ENCODE measurements at regions not wholly inside any gene's neighbourhood (a gene's known extent, or its start where the extent isn't known, plus 50 kb on each side); places are given as distances from the start of the nearest gene placed in this dataset.
"Not testable (repeated sequence)": the region's sequence is repeated elsewhere in the genome, so short reads cannot be mapped to it uniquely, and the experiment has no call there.

- H3K14ac ChIP-seq (ENCODE audit: low read length in 2 of 2); H3K27me3 ChIP-seq (ENCODE audit: control insufficient read depth in 1 of 2, insufficient read depth in 1 of 2, low read length in 2 of 2); H3K18ac ChIP-seq (ENCODE audit: low read depth in 1 of 2, low read length in 2 of 2); H2BK120ac ChIP-seq (ENCODE audit: low read depth, low read length); H3K4me1 ChIP-seq (ENCODE audit: control insufficient read depth, insufficient read depth, low read depth, low read length); H2BK5ac ChIP-seq (ENCODE audit: low read depth, low read length, poor library complexity, severe bottlenecking); H2AK5ac ChIP-seq (ENCODE audit: low read length, severe bottlenecking); H3K23ac ChIP-seq (ENCODE audit: low read length in 2 of 2); H2BK12ac ChIP-seq (ENCODE audit: low read length in 2 of 2); H3K4me3 ChIP-seq (ENCODE audit: insufficient read depth in 1 of 2, low read depth in 1 of 2, low read length in 2 of 2); H3K4ac ChIP-seq (ENCODE audit: low read depth in 1 of 2, low read length in 2 of 2); H2BK15ac ChIP-seq (ENCODE audit: low read depth, poor library complexity, severe bottlenecking); H4K8ac ChIP-seq (ENCODE audit: low read length); H2AFZ ChIP-seq (ENCODE audit: low read depth, low read length); H4K91ac ChIP-seq (ENCODE audit: low read length); DNase-seq; H3K27ac ChIP-seq (ENCODE audit: low read length, poor library complexity, severe bottlenecking); H3K4me2 ChIP-seq (ENCODE audit: low read length, poor library complexity, severe bottlenecking); H3K36me3 ChIP-seq (ENCODE audit: control insufficient read depth in 1 of 2, insufficient read depth in 2 of 2, low read depth in 1 of 2, low read length in 2 of 2); H3K9ac ChIP-seq (ENCODE audit: low read length); H3K79me1 ChIP-seq (replicated peaks; ENCODE audit: low read length, poor library complexity, severe bottlenecking): not testable (repeated sequence)
- WGBS = 81% methylated on average over 5 of the region's 5 CpGs
- H3K9me3 ChIP-seq (ENCODE audit: control insufficient read depth, low read length) = peaks cover 21% of the 10 kb centered on the region
Measured at GRCh38 chr12:33920460-33920859, 101.8 kb upstream of the ALG10 start.

DNA sequence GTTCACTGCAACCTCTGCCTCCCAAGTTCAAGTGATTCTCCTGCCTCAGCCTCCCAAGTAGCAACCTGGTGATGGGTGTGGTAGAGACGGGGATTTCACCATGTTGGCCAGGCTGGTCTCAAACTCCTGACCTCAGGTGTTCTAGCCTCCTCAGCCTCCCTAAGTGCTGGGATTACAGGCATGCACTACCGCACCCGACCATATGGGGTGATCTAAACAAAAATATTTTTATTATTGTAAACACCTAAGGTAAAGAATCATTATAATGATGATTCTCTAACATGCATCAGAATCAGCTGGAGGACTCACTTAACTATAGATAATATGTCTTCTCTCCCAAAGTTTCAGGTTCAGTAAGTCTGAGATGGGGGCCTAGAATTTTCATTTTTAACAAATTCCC is 96.2 kb upstream of the ALG10 start:
- no peak for DNase-seq
- Histone ChIP-seq H4K8ac (ENCODE audit: low read length) (no peak overlapping the region), H4K91ac (ENCODE audit: low read length) (no peak overlapping the region), H3K14ac (ENCODE audit: low read length in 2 of 2) (no peak overlapping the region), H3K27ac (ENCODE audit: low read length, poor library complexity, severe bottlenecking) (no peak overlapping the region), H3K9ac (ENCODE audit: low read length) (no peak overlapping the region), H3K4ac (ENCODE audit: low read depth in 1 of 2, low read length in 2 of 2) (no peak overlapping the region), H2BK12ac (ENCODE audit: low read length in 2 of 2) (no peak overlapping the region), H3K23ac (ENCODE audit: low read length in 2 of 2) (no peak overlapping the region), H2BK15ac (ENCODE audit: low read depth, poor library complexity, severe bottlenecking) (no peak overlapping the region), H3K4me2 (ENCODE audit: low read length, poor library complexity, severe bottlenecking) (no peak overlapping the region), H3K4me3 (ENCODE audit: insufficient read depth in 1 of 2, low read depth in 1 of 2, low read length in 2 of 2) (no peak overlapping the region), H3K4me1 (ENCODE audit: control insufficient read depth, insufficient read depth, low read depth, low read length) (no peaks in the 10 kb centered on the region), H3K79me1 (replicated peaks; ENCODE audit: low read length, poor library complexity, severe bottlenecking) (no peaks in the 10 kb centered on the region), H2BK5ac (ENCODE audit: low read depth, low read length, poor library complexity, severe bottlenecking) (no peak overlapping the region), H2AFZ (ENCODE audit: low read depth, low read length) (no peak overlapping the region), H2BK120ac (ENCODE audit: low read depth, low read length) (no peak overlapping the region), H3K18ac (ENCODE audit: low read depth in 1 of 2, low read length in 2 of 2) (no peak overlapping the region), H3K9me3 (ENCODE audit: control insufficient read depth, low read length) (peaks cover 20% of the 10 kb centered on the region), H3K27me3 (ENCODE audit: control insufficient read depth in 1 of 2, insufficient read depth in 1 of 2, low read length in 2 of 2) (no peaks in the 10 kb centered on the region), H3K36me3 (ENCODE audit: control insufficient read depth in 1 of 2, insufficient read depth in 2 of 2, low read depth in 1 of 2, low read length in 2 of 2) (no peaks in the 10 kb centered on the region), H2AK5ac (ENCODE audit: low read length, severe bottlenecking) (no peak overlapping the region)
- WGBS = 80% methylated on average over 1 of the region's 3 CpGs

GRCh38 chr12:33937669-33938068 is 84.6 kb upstream of the ALG10 start:
- not testable (repeated sequence) for H3K36me3 ChIP-seq (ENCODE audit: control insufficient read depth in 1 of 2, insufficient read depth in 2 of 2, low read depth in 1 of 2, low read length in 2 of 2)

DNA sequence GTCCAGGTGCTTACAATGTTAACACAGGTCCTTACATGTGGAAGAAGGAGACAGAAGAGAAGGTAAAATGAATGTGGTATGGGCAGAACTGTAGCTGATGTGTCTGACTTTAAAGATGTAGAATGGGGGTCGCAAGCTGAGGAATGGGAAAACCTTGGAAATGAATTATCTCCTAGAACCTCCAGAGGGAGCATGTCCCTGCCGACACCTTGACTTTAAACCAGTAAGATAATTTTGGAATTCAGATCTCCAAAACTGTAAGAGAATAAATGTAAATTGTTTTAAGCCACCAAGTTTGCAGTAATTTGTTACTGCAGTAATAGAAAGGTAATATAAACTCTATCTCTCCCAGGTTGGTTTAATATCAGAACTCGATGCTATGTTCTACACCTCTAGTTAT is 80.1 kb upstream of the ALG10 start:
- no peak overlapping the region for H3K4ac ChIP-seq (ENCODE audit: low read depth in 1 of 2, low read length in 2 of 2)

More at GRCh38 chr12:33937669-33938068, 84.6 kb upstream of the ALG10 start:
- H3K18ac ChIP-seq (ENCODE audit: low read depth in 1 of 2, low read length in 2 of 2); H2BK120ac ChIP-seq (ENCODE audit: low read depth, low read length); H2BK12ac ChIP-seq (ENCODE audit: low read length in 2 of 2); H3K4me1 ChIP-seq (ENCODE audit: control insufficient read depth, insufficient read depth, low read depth, low read length); H4K91ac ChIP-seq (ENCODE audit: low read length); H3K14ac ChIP-seq (ENCODE audit: low read length in 2 of 2); H2AFZ ChIP-seq (ENCODE audit: low read depth, low read length); H3K23ac ChIP-seq (ENCODE audit: low read length in 2 of 2); H3K4me2 ChIP-seq (ENCODE audit: low read length, poor library complexity, severe bottlenecking); H2BK5ac ChIP-seq (ENCODE audit: low read depth, low read length, poor library complexity, severe bottlenecking); H3K4me3 ChIP-seq (ENCODE audit: insufficient read depth in 1 of 2, low read depth in 1 of 2, low read length in 2 of 2); H3K27me3 ChIP-seq (ENCODE audit: control insufficient read depth in 1 of 2, insufficient read depth in 1 of 2, low read length in 2 of 2); DNase-seq; H2BK15ac ChIP-seq (ENCODE audit: low read depth, poor library complexity, severe bottlenecking); H3K9me3 ChIP-seq (ENCODE audit: control insufficient read depth, low read length); H3K79me1 ChIP-seq (replicated peaks; ENCODE audit: low read length, poor library complexity, severe bottlenecking); H4K8ac ChIP-seq (ENCODE audit: low read length); H2AK5ac ChIP-seq (ENCODE audit: low read length, severe bottlenecking); H3K9ac ChIP-seq (ENCODE audit: low read length); H3K27ac ChIP-seq (ENCODE audit: low read length, poor library complexity, severe bottlenecking); H3K4ac ChIP-seq (ENCODE audit: low read depth in 1 of 2, low read length in 2 of 2): not testable (repeated sequence)
- no CpG with 5 or more reads among the region's 1 CpG for WGBS

More for the DNA sequence above, 80.1 kb upstream of the ALG10 start:
- Histone ChIP-seq H3K27me3 (ENCODE audit: control insufficient read depth in 1 of 2, insufficient read depth in 1 of 2, low read length in 2 of 2) (no peaks in the 10 kb centered on the region), H3K18ac (ENCODE audit: low read depth in 1 of 2, low read length in 2 of 2) (no peak overlapping the region), H3K4me3 (ENCODE audit: insufficient read depth in 1 of 2, low read depth in 1 of 2, low read length in 2 of 2) (no peak overlapping the region), H3K4me2 (ENCODE audit: low read length, poor library complexity, severe bottlenecking) (no peak overlapping the region), H3K79me1 (replicated peaks; ENCODE audit: low read length, poor library complexity, severe bottlenecking) (no peaks in the 10 kb centered on the region), H3K9me3 (ENCODE audit: control insufficient read depth, low read length) (peaks cover 7% of the 10 kb centered on the region), H3K36me3 (ENCODE audit: control insufficient read depth in 1 of 2, insufficient read depth in 2 of 2, low read depth in 1 of 2, low read length in 2 of 2) (no peaks in the 10 kb centered on the region), H3K23ac (ENCODE audit: low read length in 2 of 2) (no peak overlapping the region), H4K91ac (ENCODE audit: low read length) (no peak overlapping the region), H2AK5ac (ENCODE audit: low read length, severe bottlenecking) (no peak overlapping the region), H4K8ac (ENCODE audit: low read length) (no peak overlapping the region), H3K9ac (ENCODE audit: low read length) (no peak overlapping the region), H2BK5ac (ENCODE audit: low read depth, low read length, poor library complexity, severe bottlenecking) (no peak overlapping the region), H3K4me1 (ENCODE audit: control insufficient read depth, insufficient read depth, low read depth, low read length) (no peaks in the 10 kb centered on the region), H2BK120ac (ENCODE audit: low read depth, low read length) (no peak overlapping the region), H3K14ac (ENCODE audit: low read length in 2 of 2) (no peak overlapping the region), H2BK12ac (ENCODE audit: low read length in 2 of 2) (no peak overlapping the region), H3K27ac (ENCODE audit: low read length, poor library complexity, severe bottlenecking) (no peak overlapping the region), H2AFZ (ENCODE audit: low read depth, low read length) (no peak overlapping the region), H2BK15ac (ENCODE audit: low read depth, poor library complexity, severe bottlenecking) (no peak overlapping the region)
- DNase-seq = no peak
- 71% methylated on average over 1 of the region's 3 CpGs for WGBS
